HCT116 (cell line): ENCODE measurements at regions not wholly inside any gene's neighbourhood (a gene's known extent, or its start where the extent isn't known, plus 50 kb on each side); places are given as distances from the start of the nearest gene placed in this dataset.

Experiments
- ATAC-seq: fragments of 200-7000 bp; cut with Tn5 transposase; 2 replicates; pipeline ENCODE4 v1.9.1; 2020; ENCODE audit warnings: mild to moderate bottlenecking, moderate library complexity
- BruUV-seq: library from RNA; stranded (reverse); fragments of 400-500 nt; replicated peaks from 2 replicates; lab custom pipeline; 2021; lab: Mats Ljungman, UMichigan
- CTCF ChIA-PET: fragments of 300-600 bp; sonication (Branson Sonifier 250); formaldehyde crosslinking; loops from one replicate; lab custom pipeline; 2021; ENCODE audit warnings: antibody characterized with exemption; lab: Charles Lee
- POLR2A ChIA-PET: fragments of 300-600, 350-600 bp; sonication (Branson Sonifier 250); formaldehyde crosslinking; loops from one replicate; lab custom pipeline; 2021; ENCODE audit warnings: antibody characterized with exemption; lab: Charles Lee
- RAD21 ChIA-PET, 2 experiments: fragments of 300-600 bp; sonication (Branson Sonifier 250); formaldehyde crosslinking; loops; one replicate each; lab custom pipeline; 2023; ENCODE audit warnings: low total read pairs in 2 of 2; ENCODE audit not compliant: uncharacterized antibody in 2 of 2, unreplicated experiment in 2 of 2, low non-redundant PET in 1 of 2; lab: Charles Lee
- DNase-seq: peaks from one replicate; pipeline ENCODE4 v3.0.0-alpha.2; 2010; ENCODE audit warnings: low read depth, low spot score
- H2AFZ ChIP-seq: fragments of 200-600 bp; shearing (Covaris generic), sonication (generic); 2 replicates; pipeline ENCODE4 v1.6.1; 2017; ENCODE audit warnings: low read depth, mixed run types, mixed read lengths, antibody characterized with exemption, low read length; ENCODE audit not compliant: poor library complexity, severe bottlenecking
- H3K27ac ChIP-seq: 2 replicates; pipeline ENCODE4 v1.5.1; 2012; ENCODE audit warnings: low read depth, low read length
- H3K27me3 ChIP-seq: fragments of 200-600 bp; sonication (generic); 2 replicates; pipeline ENCODE4 v1.6.1; 2016; ENCODE audit warnings: mixed run types, low read length, mixed read lengths; ENCODE audit not compliant: insufficient read depth
- H3K36me3 ChIP-seq, 2 experiments: fragments of 200-500 bp in 1 of 2; fragments of 200-600 bp in 1 of 2; sonication (Bioruptor generic) in 1 of 2; sonication (generic) in 1 of 2; 2 replicates each; pipeline versions ENCODE4 v1.5.1 to v1.6.1; 2014 to 2016; ENCODE audit warnings: low read length in 2 of 2, inconsistent platforms in 1 of 2, mixed read lengths in 1 of 2, mixed run types in 1 of 2; ENCODE audit not compliant: insufficient read depth in 2 of 2, control insufficient read depth in 1 of 2
- H3K4me1 ChIP-seq, 2 experiments: fragments of 200-600 bp in 1 of 2; sonication (generic) in 1 of 2; 2 replicates each; pipeline versions ENCODE4 v1.5.1 to v1.6.1; 2012 to 2017; ENCODE audit warnings: low read length in 2 of 2, inconsistent platforms in 1 of 2, mild to moderate bottlenecking in 1 of 2, mixed read lengths in 1 of 2, mixed run types in 1 of 2, moderate library complexity in 1 of 2; ENCODE audit not compliant: insufficient read depth in 2 of 2, control insufficient read depth in 1 of 2
- H3K4me2 ChIP-seq: fragments of 200-600 bp; sonication (generic); 2 replicates; pipeline ENCODE4 v1.6.1; 2017; ENCODE audit warnings: mixed run types, low read length, mixed read lengths
- H3K4me3 ChIP-seq, 2 experiments: fragments of 200-600 bp in 1 of 2; sonication (generic) in 1 of 2; replicated peaks in 1 of 2; 2 replicates each; pipeline ENCODE4 v1.5.1; 2011 to 2016; ENCODE audit warnings: low read length in 2 of 2, control low read depth in 1 of 2, low read depth in 1 of 2, mild to moderate bottlenecking in 1 of 2, mixed read lengths in 1 of 2, mixed run types in 1 of 2
- H3K79me2 ChIP-seq: fragments of 200-600 bp; sonication (generic); 2 replicates; pipeline ENCODE4 v1.6.1; 2017; ENCODE audit warnings: mild to moderate bottlenecking, mixed run types, low read length, moderate library complexity, mixed read lengths; ENCODE audit not compliant: insufficient read depth
- H3K9ac ChIP-seq: fragments of 200-600 bp; sonication (generic); 2 replicates; pipeline ENCODE4 v1.6.1; 2016; ENCODE audit warnings: low read length, mixed read lengths
- H3K9me2 ChIP-seq: fragments of 200-600 bp; sonication (generic), shearing (Covaris generic); 2 replicates; pipeline ENCODE4 v1.6.1; 2017; ENCODE audit warnings: mixed run types, mild to moderate bottlenecking, moderate library complexity; ENCODE audit not compliant: insufficient read depth
- H3K9me3 ChIP-seq, 2 experiments: fragments of 200-500 bp in 1 of 2; fragments of 200-600 bp in 1 of 2; sonication (Bioruptor generic) in 1 of 2; sonication (generic) in 1 of 2; 2 replicates each; pipeline ENCODE4 v1.6.1; 2014 to 2017; ENCODE audit warnings: low read length in 2 of 2, mixed read lengths in 2 of 2, inconsistent platforms in 1 of 2, low read depth in 1 of 2, mild to moderate bottlenecking in 1 of 2, mixed run types in 1 of 2, moderate library complexity in 1 of 2; ENCODE audit not compliant: control insufficient read depth in 1 of 2, insufficient read depth in 1 of 2
- H4K20me1 ChIP-seq: fragments of 200-600 bp; sonication (generic), shearing (Covaris generic); 2 replicates; pipeline ENCODE4 v1.6.1; 2017; ENCODE audit warnings: mixed run types, mild to moderate bottlenecking, moderate library complexity; ENCODE audit not compliant: insufficient read depth
- CBX3 ChIP-seq: IDR thresholded peaks from 2 replicates; pipeline ENCODE4 v1.6.1; 2012; ENCODE audit warnings: low read depth
- CEBPB ChIP-seq: IDR thresholded peaks from 2 replicates; pipeline ENCODE4 v1.6.1; 2012; ENCODE audit warnings: low read depth
- EGR1 ChIP-seq: IDR thresholded peaks from 2 replicates; pipeline ENCODE4 v1.6.1; 2012; ENCODE audit warnings: low read depth
- EZH2 ChIP-seq: fragments of 200-600 bp; sonication (generic); IDR thresholded peaks from 2 replicates; pipeline ENCODE4 v1.6.1; 2017; ENCODE audit warnings: antibody characterized with exemption, mixed run types
- EZH2phosphoT487 ChIP-seq: fragments of 200-600 bp; IDR thresholded peaks from 2 replicates; pipeline ENCODE4 v1.6.1; 2018; ENCODE audit warnings: antibody characterized with exemption, borderline replicate concordance
- JUND ChIP-seq: IDR thresholded peaks from 2 replicates; pipeline ENCODE4 v1.6.1; 2012
- RAD21 ChIP-seq: IDR thresholded peaks from 2 replicates; pipeline ENCODE4 v1.6.1; 2012; ENCODE audit warnings: low read depth, mild to moderate bottlenecking
- SIN3A ChIP-seq: IDR thresholded peaks from 2 replicates; pipeline ENCODE4 v1.6.1; 2012; ENCODE audit warnings: low read depth
- SRF ChIP-seq: IDR thresholded peaks from 2 replicates; pipeline ENCODE4 v1.6.1; 2012; ENCODE audit warnings: low read depth
- TCF7L2 ChIP-seq: IDR thresholded peaks from 2 replicates; pipeline ENCODE4 v1.7.0; 2011; ENCODE audit warnings: borderline replicate concordance, inconsistent platforms; ENCODE audit not compliant: insufficient read depth, insufficient read length; ENCODE audit errors: extremely low read depth
- YY1 ChIP-seq: IDR thresholded peaks from 2 replicates; pipeline ENCODE4 v1.6.1; 2011; ENCODE audit warnings: low read length, low read depth, moderate library complexity, mild to moderate bottlenecking; ENCODE audit not compliant: insufficient replicate concordance; ENCODE audit errors: extremely low read depth
- ZBTB33 ChIP-seq: IDR thresholded peaks from 2 replicates; pipeline ENCODE4 v1.6.1; 2011; ENCODE audit warnings: mild to moderate bottlenecking, low read length, moderate library complexity; ENCODE audit not compliant: insufficient replicate concordance; ENCODE audit errors: extremely low read depth
- ZNF274 ChIP-seq: fragments of 200-500 bp; sonication (Bioruptor generic); IDR thresholded peaks from 2 replicates; pipeline ENCODE4 v1.6.1; 2014; ENCODE audit warnings: mild to moderate bottlenecking, low read depth, low read length, inconsistent platforms
- intact Hi-C: fragments of 100-400 bp; cut with micrococcal nuclease; formaldehyde crosslinking; loops from 2 replicates; pipeline ENCODE4 v1.10.0; 2022

GRCh38 chr5:52702877-52703276, 84.8 kb upstream of the ITGA1 start (continued):
- no peak for TF ChIP-seq EGR1
- no peak for TF ChIP-seq EZH2phosphoT487
- TF ChIP-seq ZNF274 = no peak
- no peak for TF ChIP-seq CBX3
- TF ChIP-seq CEBPB = no peak
- TF ChIP-seq RAD21 = no peak
- TF ChIP-seq SIN3A = no peak
- no peak for TF ChIP-seq YY1

DNA sequence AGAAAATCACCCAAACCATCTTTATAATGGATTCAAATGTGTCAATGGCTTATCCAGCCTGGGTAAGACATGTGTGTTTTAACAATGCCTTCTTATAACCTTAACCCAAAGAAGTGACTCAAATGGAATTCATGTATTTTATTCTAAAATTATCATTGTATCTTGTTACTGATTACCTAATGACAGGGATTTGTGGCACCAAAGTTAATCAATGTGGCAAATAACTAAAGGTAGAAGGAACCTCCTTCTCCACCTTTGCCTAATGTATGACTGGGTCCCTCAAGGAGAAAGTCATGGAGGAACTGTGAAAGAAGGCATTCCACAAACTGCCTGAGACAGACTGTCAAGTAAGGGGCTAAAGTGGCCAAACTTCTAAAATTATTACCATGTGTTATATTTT, 84.4 kb upstream of the ITGA1 start:
- Histone ChIP-seq H3K36me3 (no peaks in the 10 kb centered on the region), H3K4me2 (no peak overlapping the region), H3K27ac (no peak overlapping the region), H4K20me1 (no peaks in the 10 kb centered on the region), H3K27me3 (no peaks in the 10 kb centered on the region), H2AFZ (no peak overlapping the region), H3K9me3 (no peaks in the 10 kb centered on the region), H3K4me1 (no peaks in the 10 kb centered on the region), H3K4me3 (no peak overlapping the region), H3K79me2 (no peaks in the 10 kb centered on the region), H3K9me2 (no peaks in the 10 kb centered on the region), H3K9ac (no peak overlapping the region)
- ChIA-PET POLR2A (no interaction called here), RAD21 (no interaction called here), CTCF (no interaction called here)
- intact Hi-C loops = no loop called here
- BruUV-seq = no TSS peak
- DNase-seq = no peak
- no peak for ATAC-seq
- no peak for TF ChIP-seq TCF7L2
- no peak for TF ChIP-seq EGR1
- no peak for TF ChIP-seq RAD21
- no peak for TF ChIP-seq EZH2
- no peak for TF ChIP-seq ZNF274
- no peak for TF ChIP-seq CBX3
- TF ChIP-seq SIN3A = no peak
- no peak for TF ChIP-seq JUND
- no peak for TF ChIP-seq ZBTB33
- TF ChIP-seq SRF = no peak
- TF ChIP-seq CEBPB = no peak
- no peak for TF ChIP-seq YY1
